OCI-LY1 (cell line): ENCODE measurements at regions not wholly inside any gene's neighbourhood (a gene's known extent, or its start where the extent isn't known, plus 50 kb on each side); places are given as distances from the start of the nearest gene placed in this dataset.

ENCODE experiments used
- EZH2 ChIP-seq: fragments of 200-600 bp; sonication (generic), shearing (Covaris generic); IDR thresholded peaks from 2 replicates; pipeline ENCODE4 v1.8.0; 2017; ENCODE audit warnings: borderline replicate concordance, mixed run types, mild to moderate bottlenecking, antibody characterized with exemption, low read length, moderate library complexity, mixed read lengths
- TF ChIP-seq, protein P1 (sequence below): fragments of 200-600 bp; sonication (generic), shearing (Covaris generic); IDR thresholded peaks from 2 replicates; pipeline ENCODE4 v1.5.1; 2017; ENCODE audit warnings: mild to moderate bottlenecking, antibody characterized with exemption, low read length, moderate library complexity, mixed read lengths

DNA sequence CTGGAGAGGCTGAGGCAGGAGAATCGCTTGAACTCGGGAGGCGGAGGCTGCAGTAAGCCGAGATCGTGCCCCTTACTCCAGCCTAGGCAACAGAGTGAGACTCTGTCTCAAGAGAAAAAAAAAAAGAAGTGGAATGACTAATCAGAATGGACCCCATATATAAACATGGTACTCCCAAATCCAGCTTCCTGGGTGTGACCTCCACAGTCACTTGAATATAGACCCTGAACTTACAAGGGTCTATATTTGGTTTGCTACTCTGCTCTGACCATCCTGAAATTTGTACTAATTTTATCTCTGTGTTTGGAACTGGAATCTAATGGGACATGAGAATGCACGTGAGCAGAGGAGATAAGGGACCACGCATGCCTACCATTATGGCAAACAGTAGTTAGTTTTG is 275.0 kb downstream of the TNS1 start:
- TF ChIP-seq, protein P1, sequence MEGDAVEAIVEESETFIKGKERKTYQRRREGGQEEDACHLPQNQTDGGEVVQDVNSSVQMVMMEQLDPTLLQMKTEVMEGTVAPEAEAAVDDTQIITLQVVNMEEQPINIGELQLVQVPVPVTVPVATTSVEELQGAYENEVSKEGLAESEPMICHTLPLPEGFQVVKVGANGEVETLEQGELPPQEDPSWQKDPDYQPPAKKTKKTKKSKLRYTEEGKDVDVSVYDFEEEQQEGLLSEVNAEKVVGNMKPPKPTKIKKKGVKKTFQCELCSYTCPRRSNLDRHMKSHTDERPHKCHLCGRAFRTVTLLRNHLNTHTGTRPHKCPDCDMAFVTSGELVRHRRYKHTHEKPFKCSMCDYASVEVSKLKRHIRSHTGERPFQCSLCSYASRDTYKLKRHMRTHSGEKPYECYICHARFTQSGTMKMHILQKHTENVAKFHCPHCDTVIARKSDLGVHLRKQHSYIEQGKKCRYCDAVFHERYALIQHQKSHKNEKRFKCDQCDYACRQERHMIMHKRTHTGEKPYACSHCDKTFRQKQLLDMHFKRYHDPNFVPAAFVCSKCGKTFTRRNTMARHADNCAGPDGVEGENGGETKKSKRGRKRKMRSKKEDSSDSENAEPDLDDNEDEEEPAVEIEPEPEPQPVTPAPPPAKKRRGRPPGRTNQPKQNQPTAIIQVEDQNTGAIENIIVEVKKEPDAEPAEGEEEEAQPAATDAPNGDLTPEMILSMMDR: no peak
- no peak for TF ChIP-seq EZH2
